ENCODE measurements at regions not wholly inside any gene's neighbourhood (a gene's known extent, or its start where the extent isn't known, plus 50 kb on each side); places are given as distances from the start of the nearest gene placed in this dataset.

- no peak for TF ChIP-seq CTCF (IDR thresholded peaks at IDR 0.05)
- TF ChIP-seq POLR2AphosphoS5 (IDR thresholded peaks at IDR 0.05; ENCODE audit: low read depth, low read length): no peak
Measured at GRCh38 chr3:132236701-132237651, 80.2 kb upstream of the ACP3 start.

All from Panc1 (cell line).